ENCODE measurements at regions not wholly inside any gene's neighbourhood (a gene's known extent, or its start where the extent isn't known, plus 50 kb on each side); places are given as distances from the start of the nearest gene placed in this dataset.
"Not testable (repeated sequence)": the region's sequence is repeated elsewhere in the genome, so short reads cannot be mapped to it uniquely, and the experiment has no call there.

- DNase-seq (ENCODE audit: low spot score), result no peak
Observed at GRCh38 chr7:81887098-81888090, 117.5 kb upstream of the HGF start.

- no peak for DNase-seq (ENCODE audit: low spot score)
Observed at GRCh38 chr7:81886211-81886764, 116.4 kb upstream of the HGF start.

- no peak for DNase-seq (ENCODE audit: low spot score)
Observed at GRCh38 chr7:81884817-81885216, 115.0 kb upstream of the HGF start.

- DNase-seq (ENCODE audit: low spot score), result no peak
Observed at GRCh38 chr7:81883801-81884393, 114.0 kb upstream of the HGF start.

- DNase-seq (ENCODE audit: low spot score), result no peak
Observed at GRCh38 chr7:81882086-81882485, 112.2 kb upstream of the HGF start.

- no peak for DNase-seq (ENCODE audit: low spot score)
Observed at GRCh38 chr7:81877890-81878289, 108.0 kb upstream of the HGF start.

- no peak for DNase-seq (ENCODE audit: low spot score)
Observed at GRCh38 chr7:81873559-81873958, 103.7 kb upstream of the HGF start.

- no peak for DNase-seq (ENCODE audit: low spot score)
Observed at GRCh38 chr7:81871606-81872265, 101.9 kb upstream of the HGF start.

- no peak for DNase-seq (ENCODE audit: low spot score)
Observed at GRCh38 chr7:81870608-81871007, 100.8 kb upstream of the HGF start.

GRCh38 chr7:81869670-81870069 is 99.8 kb upstream of the HGF start:
- DNase-seq (ENCODE audit: low spot score), result no peak

GRCh38 chr7:81865754-81866153 is 95.9 kb upstream of the HGF start:
- DNase-seq (ENCODE audit: low spot score), result no peak

- DNase-seq (ENCODE audit: low spot score), result no peak
Observed at GRCh38 chr7:81859433-81859832, 89.6 kb upstream of the HGF start.

- DNase-seq (ENCODE audit: low spot score), result not testable (repeated sequence)
Observed at GRCh38 chr7:81858820-81859219, 89.0 kb upstream of the HGF start.

GRCh38 chr7:81857385-81857784 is 87.5 kb upstream of the HGF start:
- DNase-seq (ENCODE audit: low spot score), result no peak

- DNase-seq (ENCODE audit: low spot score), result no peak
Observed at GRCh38 chr7:81854518-81854917, 84.7 kb upstream of the HGF start.

GRCh38 chr7:81852701-81853100 is 82.9 kb upstream of the HGF start:
- DNase-seq (ENCODE audit: low spot score), result no peak

- DNase-seq (ENCODE audit: low spot score), result no peak
Observed at GRCh38 chr7:81851413-81851812, 81.6 kb upstream of the HGF start.

- peak; percentile 71 for DNase-seq (ENCODE audit: low spot score)
Observed at GRCh38 chr7:81846398-81846797, 76.6 kb upstream of the HGF start.

GRCh38 chr7:81845744-81846241 is 75.9 kb upstream of the HGF start:
- DNase-seq (ENCODE audit: low spot score), result peak; percentile 41

- DNase-seq (ENCODE audit: low spot score), result not testable (repeated sequence)
Observed at GRCh38 chr7:81843657-81844056, 73.8 kb upstream of the HGF start.

- no peak for DNase-seq (ENCODE audit: low spot score)
Observed at GRCh38 chr7:81842361-81842760, 72.5 kb upstream of the HGF start.
